ENCODE measurements at regions not wholly inside any gene's neighbourhood (a gene's known extent, or its start where the extent isn't known, plus 50 kb on each side); places are given as distances from the start of the nearest gene placed in this dataset.

GRCh38 chr16:55154262-55154661 is 169.7 kb upstream of the IRX6 start:
- no peak for TF ChIP-seq CTCF (optimal IDR thresholded peaks at IDR 0.05 in 1 of 3, IDR thresholded peaks at IDR 0.05 in 1 of 3, conservative IDR thresholded peaks at IDR 0.05 in 1 of 3; ENCODE audit: extremely low read depth in 1 of 3, insufficient read depth in 2 of 3, low read length in 3 of 3)
- no peak for TF ChIP-seq EZH2 (IDR thresholded peaks at IDR 0.05; ENCODE audit: low read length)
- H3K27ac ChIP-seq (ENCODE audit: control insufficient read depth, insufficient read depth, low read length): no peak overlapping the region
- no peak overlapping the region for H3K4me2 ChIP-seq (ENCODE audit: control insufficient read depth, extremely low read depth, insufficient read depth, low read depth, low read length)
- DNase-seq (ENCODE audit: low read depth, low spot score) (no peak), FAIRE-seq (no peak)
- no peaks in the 10 kb centered on the region for H3K9me3 ChIP-seq (ENCODE audit: control insufficient read depth, low read depth, low read length)
- H3K27me3 ChIP-seq (ENCODE audit: control insufficient read depth, extremely low read depth, insufficient read depth, low read length): no peaks in the 10 kb centered on the region
- dilution Hi-C loops (cut with MboI; ENCODE audit: extremely low pct_ligation_motif_present, low sequenced_read_pairs): no loop called here
- no peaks in the 10 kb centered on the region for H3K79me2 ChIP-seq (ENCODE audit: control insufficient read depth, insufficient read depth, low read length)
- no peaks in the 10 kb centered on the region for H3K36me3 ChIP-seq (ENCODE audit: control insufficient read depth in 2 of 2, extremely low read depth in 1 of 2, insufficient read depth in 2 of 2, low read length in 2 of 2)
- H3K9ac ChIP-seq (ENCODE audit: control insufficient read depth, extremely low read depth, insufficient read depth, low read length): no peak overlapping the region
- H3K4me3 ChIP-seq (ENCODE audit: control insufficient read depth in 2 of 3, extremely low read depth in 1 of 3, insufficient read depth in 2 of 3, low read depth in 1 of 3, low read length in 3 of 3): no peak overlapping the region
- H3K9me1 ChIP-seq (ENCODE audit: control insufficient read depth, extremely low read depth, insufficient read depth, low read length): no peaks in the 10 kb centered on the region
- H3K4me1 ChIP-seq (ENCODE audit: control insufficient read depth, extremely low read depth, insufficient read depth, low read length): no peaks in the 10 kb centered on the region
- no peaks in the 10 kb centered on the region for H4K20me1 ChIP-seq (ENCODE audit: control insufficient read depth, extremely low read depth, insufficient read depth, low read length)
- H2AFZ ChIP-seq (ENCODE audit: control insufficient read depth, low read length): no peak overlapping the region

GRCh38 chr16:55154956-55155355 is 169.0 kb upstream of the IRX6 start:
- H4K20me1 ChIP-seq (ENCODE audit: control insufficient read depth, extremely low read depth, insufficient read depth, low read length): no peaks in the 10 kb centered on the region
- FAIRE-seq (no peak), DNase-seq (ENCODE audit: low read depth, low spot score) (no peak)
- dilution Hi-C loops (cut with MboI; ENCODE audit: extremely low pct_ligation_motif_present, low sequenced_read_pairs): no loop called here
- H3K36me3 ChIP-seq (ENCODE audit: control insufficient read depth in 2 of 2, extremely low read depth in 1 of 2, insufficient read depth in 2 of 2, low read length in 2 of 2): no peaks in the 10 kb centered on the region
- H3K4me1 ChIP-seq (ENCODE audit: control insufficient read depth, extremely low read depth, insufficient read depth, low read length): no peaks in the 10 kb centered on the region
- no peak overlapping the region for H3K4me3 ChIP-seq (ENCODE audit: control insufficient read depth in 2 of 3, extremely low read depth in 1 of 3, insufficient read depth in 2 of 3, low read depth in 1 of 3, low read length in 3 of 3)
- H3K9ac ChIP-seq (ENCODE audit: control insufficient read depth, extremely low read depth, insufficient read depth, low read length): no peak overlapping the region
- TF ChIP-seq CTCF (optimal IDR thresholded peaks at IDR 0.05 in 1 of 3, IDR thresholded peaks at IDR 0.05 in 1 of 3, conservative IDR thresholded peaks at IDR 0.05 in 1 of 3; ENCODE audit: extremely low read depth in 1 of 3, insufficient read depth in 2 of 3, low read length in 3 of 3) (no peak), EZH2 (IDR thresholded peaks at IDR 0.05; ENCODE audit: low read length) (no peak)
- H3K79me2 ChIP-seq (ENCODE audit: control insufficient read depth, insufficient read depth, low read length): no peaks in the 10 kb centered on the region
- no peaks in the 10 kb centered on the region for H3K9me3 ChIP-seq (ENCODE audit: control insufficient read depth, low read depth, low read length)
- H2AFZ ChIP-seq (ENCODE audit: control insufficient read depth, low read length): no peak overlapping the region
- H3K27ac ChIP-seq (ENCODE audit: control insufficient read depth, insufficient read depth, low read length): no peak overlapping the region
- H3K27me3 ChIP-seq (ENCODE audit: control insufficient read depth, extremely low read depth, insufficient read depth, low read length): no peaks in the 10 kb centered on the region
- no peak overlapping the region for H3K4me2 ChIP-seq (ENCODE audit: control insufficient read depth, extremely low read depth, insufficient read depth, low read depth, low read length)
- H3K9me1 ChIP-seq (ENCODE audit: control insufficient read depth, extremely low read depth, insufficient read depth, low read length): no peaks in the 10 kb centered on the region
